ENCODE measurements at regions not wholly inside any gene's neighbourhood (a gene's known extent, or its start where the extent isn't known, plus 50 kb on each side); places are given as distances from the start of the nearest gene placed in this dataset.
"Not testable (repeated sequence)": the region's sequence is repeated elsewhere in the genome, so short reads cannot be mapped to it uniquely, and the experiment has no call there.

DNA sequence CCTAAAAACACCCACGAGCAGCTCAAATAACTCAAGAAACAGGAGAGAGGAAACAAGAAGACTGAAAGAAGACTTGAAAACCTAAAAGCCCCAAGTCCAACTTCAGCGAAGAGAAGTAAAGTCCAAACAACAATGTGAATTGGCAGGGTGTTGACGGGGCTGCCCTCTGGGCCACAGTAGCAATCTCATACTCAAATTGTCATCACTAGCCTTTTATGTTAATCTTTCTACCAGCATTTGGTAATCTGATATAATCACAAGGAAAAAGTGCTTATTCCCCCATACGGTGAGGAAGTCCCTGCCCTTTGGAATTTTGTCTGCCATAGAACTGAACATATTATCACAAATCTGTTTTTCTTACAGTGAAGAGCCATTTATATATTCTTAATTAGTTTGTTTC is 51.5 kb upstream of the IFNE start:
- no peak overlapping the region for H3K4me3 Mint-ChIP-seq
- no peaks in the 10 kb centered on the region for H3K9me3 Mint-ChIP-seq
- H3K27me3 Mint-ChIP-seq: peaks cover 18% of the 10 kb centered on the region
- peaks cover 0 to 2% (median 0%) of the 10 kb centered on the region in 3 donors for H3K4me1 Mint-ChIP-seq
- no peaks in the 10 kb centered on the region for H3K36me3 Mint-ChIP-seq
- H3K27ac Mint-ChIP-seq: no peak overlapping the region

DNA sequence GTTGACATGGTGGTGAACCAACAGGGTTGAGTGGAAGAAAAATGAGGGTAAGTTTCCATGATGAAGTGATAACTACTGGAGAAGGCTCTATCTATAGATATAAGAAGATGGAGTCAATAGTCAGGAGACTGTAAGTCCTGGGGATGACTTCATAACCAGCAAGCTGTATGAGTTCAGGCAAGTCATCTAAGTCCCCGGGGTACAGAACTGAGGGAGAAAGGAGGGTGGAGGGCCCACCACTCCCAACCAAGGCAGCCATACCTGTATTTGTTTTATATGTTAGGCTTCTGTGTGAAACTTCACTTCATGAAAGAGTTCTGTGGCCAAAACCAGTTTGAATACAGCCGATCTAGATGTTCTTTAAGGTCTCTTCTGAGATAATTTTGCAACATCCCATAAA is 53.3 kb upstream of the IFNE start:
- Mint-ChIP-seq H3K4me1 (no peaks in the 10 kb centered on the region), H3K4me3 (no peak overlapping the region), H3K36me3 (no peaks in the 10 kb centered on the region), H3K27ac (no peak overlapping the region), H3K9me3 (no peaks in the 10 kb centered on the region), H3K27me3 (peaks cover 15% of the 10 kb centered on the region)

DNA sequence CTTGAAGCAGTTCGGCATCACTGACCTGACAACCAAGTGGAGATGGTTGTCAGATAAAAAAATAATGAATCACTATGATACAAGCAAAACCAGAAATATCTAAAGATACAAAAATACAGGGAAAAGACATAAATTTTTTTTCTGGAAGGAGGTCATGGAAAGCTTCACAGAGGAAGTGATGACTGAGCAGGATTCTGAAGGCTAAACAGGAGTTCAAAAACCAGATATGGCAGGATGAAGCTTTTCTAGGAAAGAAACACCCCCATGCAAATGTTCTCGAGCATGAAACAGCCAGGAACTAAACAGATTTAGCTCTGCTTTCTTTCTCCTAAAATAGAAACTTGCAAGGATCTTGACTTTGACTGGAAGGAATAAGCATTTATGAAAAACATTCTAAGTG is 60.7 kb upstream of the IFNE start:
- Mint-ChIP-seq H3K27ac (no peak overlapping the region), H3K9me3 (peaks cover 0 to 6% (median 0%) of the 10 kb centered on the region in 3 donors), H3K27me3 (no peaks in the 10 kb centered on the region), H3K4me3 (no peak overlapping the region), H3K36me3 (no peaks in the 10 kb centered on the region), H3K4me1 (no peaks in the 10 kb centered on the region)

DNA sequence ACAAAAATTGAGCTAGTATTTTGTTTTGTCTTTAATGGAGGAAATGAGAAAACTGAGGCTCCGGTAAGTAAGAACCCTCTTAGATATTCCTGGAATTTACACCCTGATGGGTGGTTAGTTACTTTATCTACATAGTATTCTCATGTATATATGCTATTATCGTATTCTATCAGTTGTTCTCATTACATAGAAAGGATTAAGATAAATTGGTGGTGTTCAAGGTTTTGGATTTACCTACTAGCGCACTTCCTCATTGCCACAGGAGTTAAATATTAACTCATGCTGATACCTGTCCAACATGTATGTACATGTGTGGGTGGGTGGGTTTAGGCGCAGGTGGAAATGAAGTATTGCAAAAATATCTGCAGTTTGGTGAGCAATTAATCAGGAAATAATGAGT is 61.1 kb upstream of the IFNE start:
- Mint-ChIP-seq H3K36me3 (no peaks in the 10 kb centered on the region), H3K4me3 (no peak overlapping the region), H3K9me3 (peaks cover 0 to 6% (median 0%) of the 10 kb centered on the region in 3 donors), H3K27me3 (no peaks in the 10 kb centered on the region), H3K27ac (no peak overlapping the region), H3K4me1 (no peaks in the 10 kb centered on the region)

DNA sequence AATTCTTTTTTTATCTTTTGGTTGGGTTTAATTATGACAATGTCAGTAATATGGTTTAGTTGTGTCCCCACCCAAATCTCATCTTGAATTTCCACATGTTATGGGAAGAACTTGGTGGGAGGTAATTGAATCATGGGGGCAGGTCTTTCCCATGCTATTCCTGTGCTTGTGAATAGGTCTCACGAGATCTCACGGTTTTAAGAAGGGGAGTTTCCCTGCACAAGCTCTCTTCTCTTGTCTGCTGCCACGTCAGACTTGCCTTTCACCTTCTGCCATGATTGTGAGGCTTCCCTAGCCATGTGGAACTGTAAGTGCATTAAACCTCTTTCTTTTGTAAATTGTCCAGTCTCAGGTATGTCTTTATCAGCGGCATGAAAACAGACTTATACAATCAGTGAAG is 61.7 kb upstream of the IFNE start:
- H3K27me3 Mint-ChIP-seq, H3K4me1 Mint-ChIP-seq, H3K4me3 Mint-ChIP-seq, H3K27ac Mint-ChIP-seq, H3K36me3 Mint-ChIP-seq, H3K9me3 Mint-ChIP-seq: not testable (repeated sequence)

DNA sequence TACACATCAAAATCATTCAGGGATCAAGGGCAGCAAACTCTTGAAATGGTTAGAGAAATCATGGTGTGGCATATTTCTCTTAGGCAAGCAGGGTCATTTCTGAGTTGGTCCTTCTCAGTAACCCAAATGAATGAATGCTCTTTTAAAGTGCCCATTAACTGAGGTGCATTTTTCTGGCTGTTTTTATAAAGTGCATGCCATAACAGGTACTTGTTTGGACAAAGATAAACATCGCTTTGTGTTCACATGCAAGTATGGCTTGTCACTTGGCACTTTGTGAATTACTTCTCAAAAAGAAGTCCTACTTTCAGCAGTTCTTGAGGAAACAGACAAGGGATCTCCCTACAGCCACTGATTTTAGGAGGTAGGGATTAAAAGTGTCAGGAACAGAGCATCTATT is 64.8 kb upstream of the IFNE start:
- H3K27ac Mint-ChIP-seq: no peak overlapping the region
- no peaks in the 10 kb centered on the region for H3K36me3 Mint-ChIP-seq
- no peaks in the 10 kb centered on the region for H3K4me1 Mint-ChIP-seq
- H3K4me3 Mint-ChIP-seq: no peak overlapping the region
- H3K27me3 Mint-ChIP-seq: peaks cover 4% of the 10 kb centered on the region
- H3K9me3 Mint-ChIP-seq: peaks cover 0 to 6% (median 0%) of the 10 kb centered on the region in 3 donors

DNA sequence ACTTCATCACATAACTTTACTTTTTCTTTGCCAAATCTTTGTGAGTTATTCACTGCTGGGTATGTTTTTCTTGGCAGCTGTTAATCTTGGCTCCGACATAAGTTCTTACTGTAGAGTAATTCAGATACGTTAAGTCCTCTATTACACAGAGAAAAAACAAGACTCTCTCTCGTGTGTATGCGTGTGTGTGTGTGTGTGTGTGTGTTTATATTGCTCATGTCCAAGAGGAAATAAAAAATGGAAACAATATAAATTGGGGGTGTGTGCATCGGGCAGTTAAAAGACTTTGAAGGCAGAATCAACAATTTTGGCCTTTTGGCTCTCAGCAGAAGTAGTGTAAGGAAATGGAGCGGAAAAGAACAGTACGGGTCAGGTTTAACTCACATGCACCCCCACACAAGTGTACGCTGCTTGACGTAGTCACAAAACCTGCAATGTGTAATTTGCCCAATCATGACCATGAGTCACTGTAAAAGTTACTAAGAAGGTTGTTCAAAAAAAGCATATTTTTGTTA is 67.2 kb upstream of the IFNE start:
- Mint-ChIP-seq H3K36me3 (no peaks in the 10 kb centered on the region), H3K4me1 (no peaks in the 10 kb centered on the region), H3K4me3 (no peak overlapping the region), H3K27ac (no peak overlapping the region), H3K27me3 (peaks cover 8% of the 10 kb centered on the region), H3K9me3 (peaks cover 0 to 2% (median 0%) of the 10 kb centered on the region in 3 donors)

DNA sequence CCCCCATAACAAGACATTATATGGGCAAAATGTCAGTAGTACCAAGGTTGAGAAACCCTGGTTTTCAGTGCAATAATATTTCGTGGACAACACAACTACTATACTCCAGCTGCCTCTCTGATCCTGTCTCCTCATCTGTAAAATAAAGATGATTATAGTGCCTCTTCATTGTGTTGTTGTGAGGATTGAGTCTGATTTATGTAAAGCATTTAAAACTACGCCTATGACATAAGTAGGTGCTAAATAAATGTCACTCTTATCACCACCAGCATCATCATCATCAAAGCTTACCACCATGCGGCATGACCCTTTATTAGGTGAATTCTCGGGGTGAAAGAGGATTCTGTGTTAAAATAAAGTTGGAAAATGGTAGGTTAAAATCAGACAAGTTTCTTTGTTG is 67.8 kb upstream of the IFNE start:
- no peak overlapping the region for H3K27ac Mint-ChIP-seq
- H3K4me3 Mint-ChIP-seq: no peak overlapping the region
- peaks cover 8% of the 10 kb centered on the region for H3K27me3 Mint-ChIP-seq
- no peaks in the 10 kb centered on the region for H3K9me3 Mint-ChIP-seq
- no peaks in the 10 kb centered on the region for H3K4me1 Mint-ChIP-seq
- no peaks in the 10 kb centered on the region for H3K36me3 Mint-ChIP-seq

DNA sequence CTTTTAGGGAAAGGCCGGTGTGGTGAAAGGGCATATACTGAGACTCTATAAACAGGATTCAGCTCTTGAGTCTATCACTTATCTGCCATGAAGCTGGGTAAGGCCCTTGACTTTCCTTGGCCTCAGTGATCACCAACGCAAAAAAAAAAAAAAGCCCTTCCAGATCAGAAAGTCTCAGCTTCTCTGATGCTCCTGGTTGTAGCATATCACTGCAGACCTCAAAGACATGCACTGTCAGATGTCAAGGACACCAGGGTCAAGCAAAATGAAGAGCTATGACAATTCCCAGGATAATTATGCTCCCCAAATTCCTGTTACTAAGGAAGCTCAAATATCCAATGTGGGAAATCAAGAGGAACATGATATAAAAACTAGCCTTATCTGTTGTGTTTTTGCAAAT is 68.3 kb upstream of the IFNE start:
- H3K27ac Mint-ChIP-seq: no peak overlapping the region

DNA sequence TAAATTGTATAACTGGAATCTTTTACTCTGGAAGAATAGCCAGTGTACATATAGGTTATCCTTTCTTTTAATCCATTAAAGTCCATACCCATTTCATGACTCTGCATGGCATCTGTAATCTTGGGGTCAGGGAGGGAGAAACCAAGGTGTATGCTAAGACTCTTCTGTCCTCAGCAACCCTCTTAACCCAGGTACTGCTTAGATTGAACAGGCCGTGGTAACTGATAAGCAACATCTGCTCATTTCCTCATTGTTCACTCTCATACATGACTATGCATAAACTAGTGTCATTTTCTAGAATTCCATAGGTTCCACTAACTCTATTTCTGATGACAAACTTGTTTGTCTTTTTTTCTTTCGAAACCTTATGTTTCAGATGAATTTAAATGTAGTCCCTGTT is 69.3 kb upstream of the IFNE start:
- H3K27ac Mint-ChIP-seq: no peak overlapping the region
- H3K4me3 Mint-ChIP-seq: no peak overlapping the region
- no peaks in the 10 kb centered on the region for H3K4me1 Mint-ChIP-seq
- no peaks in the 10 kb centered on the region for H3K36me3 Mint-ChIP-seq
- peaks cover 8% of the 10 kb centered on the region for H3K27me3 Mint-ChIP-seq
- H3K9me3 Mint-ChIP-seq: no peaks in the 10 kb centered on the region

More for the DNA sequence above, 68.3 kb upstream of the IFNE start:
- Mint-ChIP-seq H3K4me1 (no peaks in the 10 kb centered on the region), H3K4me3 (no peak overlapping the region), H3K27me3 (peaks cover 8% of the 10 kb centered on the region), H3K36me3 (no peaks in the 10 kb centered on the region), H3K9me3 (no peaks in the 10 kb centered on the region)

DNA sequence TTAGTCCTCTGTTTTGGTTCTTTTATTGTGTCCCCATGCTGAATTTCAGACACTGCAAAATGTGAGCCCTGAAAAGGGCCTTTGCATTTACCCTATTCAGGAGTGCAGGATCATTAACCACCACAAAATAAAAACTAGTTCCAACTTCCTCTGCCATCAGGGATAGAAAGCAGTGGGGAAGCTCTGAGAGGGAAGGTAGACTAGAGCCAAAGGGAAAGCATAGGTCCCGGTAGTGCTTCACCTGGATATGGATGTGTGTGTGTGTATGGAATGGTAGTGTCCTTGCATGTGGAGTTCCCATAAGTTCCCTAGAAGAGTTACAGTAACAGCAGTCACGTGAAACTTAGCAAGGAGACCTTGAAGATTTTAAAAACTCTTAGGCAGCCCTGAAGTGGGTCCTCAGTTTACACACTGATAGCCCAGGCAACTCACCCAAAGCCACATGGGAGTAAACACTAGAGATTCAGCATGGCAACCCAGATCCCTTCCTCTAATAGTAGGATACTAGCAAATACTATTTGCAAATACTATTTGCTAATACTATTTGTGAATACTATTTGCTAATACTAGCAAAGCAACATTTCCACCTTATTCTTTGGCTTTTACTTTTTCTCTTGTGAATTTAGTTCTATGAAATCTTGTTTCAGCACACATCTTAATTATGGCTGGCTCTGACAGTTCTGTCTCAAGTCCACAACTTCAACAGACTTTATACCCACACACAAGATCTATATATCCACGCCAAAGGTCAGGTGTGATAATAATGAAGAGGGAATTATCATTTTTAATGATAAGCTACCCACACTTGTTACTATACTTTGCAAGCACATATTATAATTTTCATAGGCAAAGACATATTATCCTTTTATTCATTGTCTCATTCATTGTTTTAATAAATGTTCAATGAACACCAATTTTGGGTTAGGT is 70.4 kb upstream of the IFNE start:
- H3K9me3 Mint-ChIP-seq: no peaks in the 10 kb centered on the region
- no peak overlapping the region for H3K27ac Mint-ChIP-seq
- H3K36me3 Mint-ChIP-seq: no peaks in the 10 kb centered on the region
- H3K27me3 Mint-ChIP-seq: peaks cover 8% of the 10 kb centered on the region
- H3K4me3 Mint-ChIP-seq: no peak overlapping the region
- no peaks in the 10 kb centered on the region for H3K4me1 Mint-ChIP-seq

DNA sequence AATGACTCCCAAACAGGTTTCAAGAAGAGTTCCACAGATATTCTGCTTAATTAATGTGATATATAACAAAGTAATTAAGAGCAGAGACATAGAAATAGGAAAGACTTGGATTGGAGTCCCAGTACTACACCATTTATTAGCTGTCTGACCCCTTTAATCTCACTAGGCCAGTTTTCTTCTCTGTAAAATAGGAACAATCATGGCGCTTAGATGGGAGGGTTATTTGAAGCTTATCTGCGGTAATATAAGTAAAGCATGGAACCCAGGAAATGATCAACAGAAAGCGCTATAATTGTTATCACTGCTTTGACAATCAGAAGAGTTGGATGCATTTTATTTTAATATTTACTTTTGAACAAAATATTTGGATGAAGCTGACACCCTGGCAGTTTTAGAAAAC is 71.3 kb upstream of the IFNE start:
- Mint-ChIP-seq H3K9me3 (no peaks in the 10 kb centered on the region), H3K27me3 (peaks cover 15% of the 10 kb centered on the region), H3K4me1 (peaks cover 0 to under 1% (median under 1%) of the 10 kb centered on the region in 3 donors), H3K4me3 (no peak overlapping the region), H3K36me3 (no peaks in the 10 kb centered on the region), H3K27ac (no peak overlapping the region)

DNA sequence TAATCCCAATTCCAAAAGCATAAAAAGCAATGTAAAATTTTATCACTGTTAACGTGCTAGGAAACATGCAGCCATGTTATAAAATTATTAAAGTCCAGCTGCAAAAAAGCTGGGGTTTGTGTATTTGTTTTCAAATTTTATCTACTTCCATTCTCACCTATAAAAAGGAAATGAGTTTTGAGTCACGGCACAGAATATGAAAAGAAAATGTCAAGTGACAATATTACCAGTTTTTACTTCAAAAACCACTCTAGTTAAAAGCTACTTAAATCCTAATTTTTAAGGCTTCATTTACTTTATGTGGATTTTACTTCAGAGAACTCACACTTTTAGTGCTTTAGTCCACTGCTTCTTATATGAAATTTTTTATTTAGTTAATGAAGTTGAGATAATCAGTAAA is 72.7 kb upstream of the IFNE start:
- Mint-ChIP-seq H3K4me1 (peaks cover 2 to 7% (median 5%) of the 10 kb centered on the region in 3 donors), H3K36me3 (no peaks in the 10 kb centered on the region), H3K9me3 (no peaks in the 10 kb centered on the region), H3K27me3 (peaks cover 17% of the 10 kb centered on the region), H3K4me3 (no peak overlapping the region), H3K27ac (no peak overlapping the region)

DNA sequence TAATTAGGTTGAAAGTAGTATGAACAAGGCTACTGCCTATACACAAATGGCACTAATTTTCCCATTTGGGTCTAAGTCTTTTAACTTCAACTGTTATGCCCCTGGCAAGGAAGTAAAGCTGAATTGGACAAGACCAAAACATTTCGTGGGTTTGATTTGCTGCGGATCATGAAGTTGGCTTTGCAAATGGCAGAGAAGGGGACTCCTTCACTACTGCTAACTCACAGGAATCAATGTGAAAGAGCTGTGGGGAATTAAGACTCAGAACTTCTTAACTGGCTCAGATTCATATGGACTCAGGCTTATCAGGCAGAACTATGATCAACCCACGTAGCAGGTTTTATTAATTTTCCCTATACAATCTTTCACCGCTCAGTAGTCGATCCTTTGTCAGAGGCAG is 73.8 kb upstream of the IFNE start:
- H3K27me3 Mint-ChIP-seq: peaks cover 26% of the 10 kb centered on the region
- no peaks in the 10 kb centered on the region for H3K36me3 Mint-ChIP-seq
- H3K4me3 Mint-ChIP-seq: no peak overlapping the region
- H3K9me3 Mint-ChIP-seq: no peaks in the 10 kb centered on the region
- H3K4me1 Mint-ChIP-seq: peaks cover 2 to 7% (median 7%) of the 10 kb centered on the region in 3 donors
- no peak overlapping the region for H3K27ac Mint-ChIP-seq

DNA sequence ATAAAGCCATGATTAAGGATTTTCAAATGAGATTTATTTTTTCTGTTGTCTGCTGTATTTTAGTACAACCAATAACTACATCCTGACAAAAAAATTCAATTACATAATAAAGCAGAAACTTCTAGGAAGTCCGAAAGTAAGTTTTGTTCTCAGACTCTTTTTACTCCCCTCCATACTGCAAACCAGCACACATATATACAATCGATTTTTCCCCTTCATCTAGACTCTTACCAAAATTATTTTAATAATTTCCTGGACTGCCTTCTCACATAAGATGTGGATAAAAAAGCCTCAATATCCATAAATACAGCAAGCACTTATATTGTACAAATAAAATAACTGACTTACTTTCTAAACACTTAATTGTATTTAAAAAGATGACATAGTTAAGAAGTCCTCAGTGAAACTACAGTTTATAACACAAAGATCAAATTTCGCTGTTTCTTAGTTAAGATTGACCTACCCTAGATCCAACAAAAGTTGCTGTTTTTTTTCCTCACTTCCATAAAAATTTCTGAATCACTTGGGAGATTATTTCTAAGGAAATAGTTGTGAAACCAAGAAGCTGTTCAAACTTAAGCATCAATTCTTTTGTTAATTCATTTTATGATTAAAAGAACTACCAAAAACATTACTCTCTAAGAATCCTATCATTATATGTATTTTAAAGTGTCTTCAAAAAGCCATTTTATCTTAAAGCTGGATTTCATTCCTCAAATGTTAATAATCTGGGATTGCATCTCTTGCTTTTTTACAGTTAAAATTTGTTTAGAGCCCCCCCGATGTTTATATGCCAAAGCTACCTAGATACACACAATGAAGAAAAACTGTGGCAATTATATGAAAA is 74.7 kb upstream of the IFNE start:
- Mint-ChIP-seq H3K27ac (no peak overlapping the region), H3K4me1 (peaks cover 2 to 7% (median 7%) of the 10 kb centered on the region in 3 donors), H3K27me3 (peaks cover 26% of the 10 kb centered on the region), H3K36me3 (no peaks in the 10 kb centered on the region), H3K9me3 (no peaks in the 10 kb centered on the region), H3K4me3 (no peak overlapping the region)
